SKM-1 treated with dmso at 0.1 percent for 144 hours (cell line): ENCODE measurements at regions not wholly inside any gene's neighbourhood (a gene's known extent, or its start where the extent isn't known, plus 50 kb on each side); places are given as distances from the start of the nearest gene placed in this dataset.

Experiments used
- DNase-seq: peaks from one replicate; lab custom pipeline; 2025; ENCODE audit not compliant: unreplicated experiment; lab: John Stamatoyannopoulos, UW

- no peak for DNase-seq
Measured at GRCh38 chr4:136935871-136936270, 596.4 kb downstream of the PCDH18 start.

DNA sequence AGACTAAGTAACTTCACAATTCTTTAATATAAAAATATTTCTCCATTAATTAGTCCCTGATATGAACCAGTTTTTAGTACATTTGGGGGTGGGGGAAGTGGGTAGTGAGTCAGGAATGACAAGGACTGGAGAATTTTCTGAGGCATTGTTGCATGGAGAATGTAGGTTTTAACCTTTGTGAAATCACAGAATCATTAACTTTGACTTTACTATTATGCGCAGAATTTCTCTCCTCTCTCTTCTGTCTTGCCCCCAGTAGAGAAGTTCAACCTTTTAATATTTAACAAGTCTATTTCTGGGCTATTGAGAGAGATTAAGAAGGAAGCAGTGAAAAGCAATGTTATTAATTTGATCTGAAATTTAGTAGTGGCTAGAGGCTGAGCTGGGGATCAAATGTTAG lies 597.0 kb downstream of the PCDH18 start:
- DNase-seq, result no peak

- no peak for DNase-seq
Measured at GRCh38 chr4:136934601-136935000, 597.7 kb downstream of the PCDH18 start.

DNA sequence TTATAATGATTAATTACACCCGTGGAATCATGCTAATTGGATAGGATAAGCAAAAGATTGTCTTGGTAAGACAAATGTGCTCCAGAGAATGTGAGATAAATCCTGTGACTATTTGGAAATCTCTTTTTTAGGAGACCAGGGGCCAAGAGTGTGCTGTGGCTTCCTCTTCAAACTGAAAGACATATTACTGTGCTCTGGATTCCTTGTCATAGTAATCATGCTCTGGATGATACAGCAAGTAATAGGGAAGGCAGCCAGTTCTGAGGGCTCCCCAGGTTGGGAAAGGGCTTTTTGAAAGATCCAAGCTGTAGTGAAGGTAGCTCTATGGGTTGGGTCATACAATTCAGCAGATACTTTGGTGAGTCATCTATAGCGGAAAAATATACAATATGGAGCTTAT lies 600.5 kb downstream of the PCDH18 start:
- no peak for DNase-seq

DNA sequence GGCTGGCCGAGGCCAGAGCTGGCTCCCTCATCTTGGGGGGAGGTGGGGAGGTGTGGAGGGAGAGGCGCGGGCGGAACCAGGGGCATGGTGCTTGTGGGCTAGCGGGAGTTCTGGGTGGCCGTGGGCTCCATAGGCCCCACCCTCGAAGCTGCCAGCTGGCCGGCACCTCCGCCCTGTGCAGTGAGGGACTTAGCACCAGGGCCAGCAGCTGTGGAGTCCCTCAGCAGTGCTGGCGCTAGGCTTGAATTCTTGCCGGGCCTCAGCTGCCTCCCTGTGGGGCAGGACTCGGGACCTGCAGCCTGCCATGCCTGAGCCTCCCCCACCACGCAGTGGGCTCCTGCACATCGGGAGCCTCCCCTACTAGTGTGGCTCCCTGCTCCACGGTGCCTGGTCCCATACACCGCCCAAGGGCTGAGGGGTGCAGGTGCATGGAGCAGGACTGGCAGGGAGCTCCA lies 603.3 kb downstream of the PCDH18 start:
- DNase-seq, result no peak

GRCh38 chr4:136927172-136927571 lies 605.1 kb downstream of the PCDH18 start:
- no peak for DNase-seq

DNA sequence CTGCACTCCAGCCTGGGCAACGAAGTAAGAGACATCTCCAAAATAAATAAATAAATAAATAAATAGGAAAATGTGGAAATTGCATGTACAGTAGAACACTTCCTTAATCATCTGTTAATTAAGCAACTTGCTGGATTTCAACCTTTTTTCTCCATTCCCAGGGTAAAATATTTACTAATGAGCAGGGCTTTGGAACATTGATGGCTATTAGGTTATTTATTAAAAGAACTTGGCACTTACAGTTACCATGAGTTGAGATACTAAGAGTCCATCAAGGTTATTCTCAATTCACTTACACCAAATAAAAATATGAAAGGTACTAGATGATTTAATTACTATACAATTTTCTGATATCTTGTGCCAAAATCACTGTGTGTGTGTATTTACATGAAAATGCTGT lies 607.1 kb downstream of the PCDH18 start:
- DNase-seq, result no peak

GRCh38 chr4:136922066-136922465 lies 610.2 kb downstream of the PCDH18 start:
- no peak for DNase-seq

DNA sequence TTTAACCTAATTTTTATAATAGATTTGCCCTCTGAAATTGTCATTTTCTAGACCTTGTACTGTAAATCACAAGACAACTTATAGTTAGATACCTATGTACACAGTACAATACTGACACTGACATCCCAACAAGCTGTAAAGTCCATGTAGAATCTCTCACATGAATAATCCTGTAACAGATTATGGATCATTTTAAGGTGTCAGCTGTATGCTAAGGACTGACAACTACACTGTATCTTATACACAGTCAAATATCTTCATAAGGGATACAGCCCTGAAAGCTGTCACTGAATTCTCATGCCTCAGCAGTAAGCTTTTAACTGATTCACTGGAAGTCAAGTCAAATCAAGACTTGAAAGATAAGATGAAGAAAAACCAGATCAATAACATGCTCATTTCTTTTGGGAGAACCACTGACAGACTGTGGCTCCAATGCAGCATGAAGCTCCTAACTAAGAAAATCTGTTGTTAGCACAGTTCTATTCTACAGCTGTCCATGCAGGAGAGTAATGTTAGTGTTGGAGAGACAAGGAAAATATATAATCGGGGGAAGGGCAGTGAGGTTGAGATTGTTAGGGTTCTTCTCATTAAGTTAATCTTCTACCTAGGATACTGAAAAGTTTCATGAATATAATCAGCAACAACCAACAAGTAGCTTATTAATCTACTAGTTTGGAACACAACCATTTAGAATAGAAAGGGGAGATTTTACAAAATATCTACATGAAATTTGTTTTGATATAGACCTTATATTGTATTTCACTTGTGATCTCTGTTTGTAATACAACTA lies 612.0 kb downstream of the PCDH18 start:
- no peak for DNase-seq

DNA sequence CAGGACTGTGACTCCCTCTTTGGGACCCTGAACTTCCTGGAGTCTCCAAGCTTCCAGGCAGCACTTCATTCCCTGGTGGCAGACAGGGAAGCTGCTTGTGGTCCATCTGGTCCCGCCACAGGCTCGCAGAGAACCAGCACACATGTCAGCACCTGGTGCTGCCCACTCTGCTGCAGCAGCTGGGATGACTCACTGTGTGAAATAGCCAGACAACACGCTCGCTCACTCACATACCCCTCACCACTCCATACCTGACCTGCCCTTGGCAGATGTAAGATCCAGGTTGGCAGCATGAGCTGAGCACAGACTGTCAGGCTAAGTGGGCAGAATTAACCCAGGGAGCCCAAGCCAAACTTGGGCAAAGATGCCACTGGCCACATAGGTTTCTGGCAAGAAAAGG lies 613.5 kb downstream of the PCDH18 start:
- DNase-seq, result no peak

DNA sequence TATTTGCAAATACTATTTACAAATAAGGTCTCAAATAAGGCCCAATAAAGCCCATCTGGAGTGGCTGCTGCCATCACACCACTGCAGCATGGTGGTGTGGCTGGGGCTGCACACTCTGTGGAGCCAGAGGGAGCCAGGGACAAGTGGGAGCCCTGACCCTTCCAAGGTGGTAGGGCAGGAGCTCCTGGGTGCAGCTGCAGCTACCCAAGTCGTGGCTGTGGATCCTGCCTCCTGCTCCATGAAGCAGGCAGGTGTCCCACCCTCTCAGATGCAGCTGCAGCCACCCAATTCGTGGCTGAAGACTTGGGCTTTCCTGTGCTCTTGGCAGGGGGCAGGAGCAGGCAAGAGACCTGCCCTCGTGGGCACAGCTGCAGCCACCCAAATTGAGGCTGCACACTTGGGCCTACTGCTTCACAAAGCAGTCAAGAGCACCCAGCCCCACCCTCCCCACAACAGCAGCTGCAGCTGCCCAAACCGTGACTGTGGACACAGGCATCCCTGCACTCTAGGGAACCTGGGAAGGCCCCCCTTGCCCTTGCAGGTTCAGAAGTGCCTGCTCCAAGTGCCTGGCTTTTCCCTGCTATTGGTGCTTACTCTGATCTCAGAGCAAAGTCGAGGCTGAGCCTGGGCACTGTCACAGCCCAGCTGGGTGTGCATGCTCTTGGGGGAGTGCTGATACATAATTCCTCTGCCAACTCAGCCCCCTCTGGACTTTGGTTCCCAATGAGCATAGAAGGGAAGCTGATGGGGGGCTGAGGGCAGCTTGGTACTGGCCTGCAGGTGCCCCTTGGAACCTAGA lies 614.8 kb downstream of the PCDH18 start:
- no peak for DNase-seq

- DNase-seq, result no peak
Measured at GRCh38 chr4:136909626-136910025, 622.7 kb downstream of the PCDH18 start.

- no peak for DNase-seq
Measured at GRCh38 chr4:136908122-136908521, 624.2 kb downstream of the PCDH18 start.

DNA sequence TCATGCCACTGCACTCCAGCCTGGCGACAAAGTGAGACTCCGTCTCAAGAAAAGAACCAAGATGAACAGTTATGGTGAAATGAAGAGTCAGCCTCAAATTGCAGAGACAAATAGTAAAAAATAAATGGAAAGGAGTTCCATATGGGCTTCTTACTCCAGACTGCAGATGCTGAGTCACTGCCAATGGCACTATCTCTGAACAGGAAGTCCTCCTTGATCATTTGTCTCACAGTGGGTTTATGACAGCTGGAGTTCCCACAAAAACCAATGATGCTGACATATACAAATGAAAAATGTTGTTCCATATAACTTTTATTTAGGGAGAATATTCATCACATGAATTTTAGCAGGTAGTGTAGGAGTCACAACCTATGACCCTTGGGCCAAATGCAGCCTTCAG lies 631.6 kb downstream of the PCDH18 start:
- no peak for DNase-seq

DNA sequence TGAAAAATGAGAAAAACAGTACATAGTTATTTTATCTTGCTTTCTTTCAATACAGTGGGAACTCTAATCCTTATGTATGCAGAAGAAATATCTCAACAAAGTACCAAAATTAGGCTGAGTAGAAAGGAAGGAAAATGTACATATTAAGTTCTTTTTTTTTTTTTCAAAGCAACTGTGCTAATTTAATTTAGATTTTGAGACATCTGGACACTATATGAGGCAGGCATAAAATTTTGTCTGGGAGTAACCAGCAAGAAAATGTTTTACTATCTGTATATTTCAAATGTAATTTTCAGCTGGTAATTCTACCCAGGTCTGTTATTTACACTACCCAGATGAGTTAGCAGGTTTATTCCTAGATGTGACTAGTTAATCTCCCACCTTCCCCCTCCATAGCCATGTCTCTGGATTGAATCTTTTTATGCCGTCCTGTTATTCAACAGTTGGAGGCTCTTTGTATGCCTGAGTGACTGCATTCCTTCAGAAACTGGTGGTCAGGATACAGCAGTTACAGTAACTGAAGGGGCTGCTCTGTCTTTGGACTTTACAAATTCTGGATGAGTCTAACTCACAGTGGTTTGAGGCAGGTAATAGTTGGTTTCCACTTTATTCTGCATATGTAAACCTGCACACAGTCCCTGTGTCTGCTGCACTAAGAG lies 633.6 kb downstream of the PCDH18 start:
- DNase-seq, result no peak

GRCh38 chr4:136893573-136893972 lies 638.7 kb downstream of the PCDH18 start:
- DNase-seq, result no peak

DNA sequence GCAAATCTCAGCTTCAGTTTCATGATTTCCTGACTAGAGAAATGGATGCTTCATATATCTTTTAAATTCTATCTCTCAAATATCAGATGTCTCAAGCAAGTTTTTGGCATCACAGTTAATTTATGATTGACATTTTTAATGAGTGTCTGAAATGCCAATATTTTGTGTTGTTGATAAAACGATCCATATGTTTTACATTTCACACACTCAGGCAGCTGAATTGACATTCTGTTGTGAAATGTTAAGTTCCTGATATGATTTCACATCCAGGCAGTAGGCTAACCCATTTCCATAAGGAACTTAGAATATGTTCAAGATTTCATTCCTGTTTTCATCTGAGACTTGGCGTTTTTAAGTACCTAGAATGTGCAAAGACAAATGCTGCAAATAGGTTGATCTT lies 650.6 kb downstream of the PCDH18 start:
- no peak for DNase-seq

- DNase-seq, result no peak
Measured at GRCh38 chr4:136873555-136873954, 658.7 kb downstream of the PCDH18 start.

GRCh38 chr4:136867465-136867864 lies 664.8 kb downstream of the PCDH18 start:
- DNase-seq, result no peak

DNA sequence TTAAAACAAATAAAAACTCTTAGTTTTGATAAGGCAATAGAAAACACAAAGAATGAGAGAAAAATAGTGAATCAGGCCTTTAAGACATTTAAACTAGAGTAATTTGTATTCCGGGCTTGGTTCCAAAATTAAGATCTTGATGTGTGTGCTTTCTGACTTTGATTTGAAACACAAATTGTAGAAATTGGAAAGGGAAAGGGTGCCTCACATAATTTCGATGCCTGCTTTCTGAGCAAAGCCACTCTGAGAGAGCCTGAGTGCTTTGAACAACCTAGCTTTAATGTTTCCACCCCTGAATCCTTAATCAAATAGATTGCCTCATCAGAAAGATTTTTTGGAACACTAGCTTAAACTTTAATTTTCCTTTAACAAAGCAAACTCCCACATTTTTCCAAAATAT lies 666.8 kb downstream of the PCDH18 start:
- DNase-seq, result no peak

- DNase-seq, result peak; percentile 64
Measured at GRCh38 chr4:136864604-136865185, 667.6 kb downstream of the PCDH18 start.
